ENCODE measurements at regions not wholly inside any gene's neighbourhood (a gene's known extent, or its start where the extent isn't known, plus 50 kb on each side); places are given as distances from the start of the nearest gene placed in this dataset.

DNA sequence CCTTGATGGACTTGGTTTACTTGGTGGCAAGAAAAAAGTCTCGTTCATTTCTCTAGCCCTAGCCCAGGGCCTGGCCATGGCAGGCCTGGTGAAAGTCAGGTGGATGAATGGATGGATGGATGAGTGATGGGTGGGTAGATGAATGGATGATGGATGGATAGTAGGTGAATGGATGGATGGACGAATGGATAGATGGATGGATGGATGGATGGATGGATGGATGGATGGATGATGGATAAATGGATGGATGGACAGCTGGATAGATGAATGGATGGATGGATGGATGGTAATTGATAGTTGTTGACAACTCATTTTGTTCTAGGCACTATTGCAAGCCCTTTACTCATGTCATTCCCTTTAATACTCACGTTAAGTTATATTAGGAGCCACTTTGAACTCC is 86.1 kb upstream of the ANO1 start:
- Histone ChIP-seq H3K27ac (no peak overlapping the region), H3K27me3 (no peaks in the 10 kb centered on the region)
- intact Hi-C loops (cut with DNase I), result no loop called here

GRCh38 chr11:69992943-69993694 is 85.0 kb upstream of the ANO1 start:
- no peak overlapping the region for H3K27ac ChIP-seq
- H3K4me1 ChIP-seq (ENCODE audit: insufficient read depth), result no peaks in the 10 kb centered on the region
- intact Hi-C loops (cut with DNase I), result no loop called here
- H3K4me3 ChIP-seq, result no peak overlapping the region
- no peaks in the 10 kb centered on the region for H3K9me3 ChIP-seq
- DNase-seq, result no peak
- TF ChIP-seq POLR2A (IDR thresholded peaks at IDR 0.05) (no peak), EP300 (IDR thresholded peaks at IDR 0.05) (no peak)
- TF ChIP-seq, protein P1, sequence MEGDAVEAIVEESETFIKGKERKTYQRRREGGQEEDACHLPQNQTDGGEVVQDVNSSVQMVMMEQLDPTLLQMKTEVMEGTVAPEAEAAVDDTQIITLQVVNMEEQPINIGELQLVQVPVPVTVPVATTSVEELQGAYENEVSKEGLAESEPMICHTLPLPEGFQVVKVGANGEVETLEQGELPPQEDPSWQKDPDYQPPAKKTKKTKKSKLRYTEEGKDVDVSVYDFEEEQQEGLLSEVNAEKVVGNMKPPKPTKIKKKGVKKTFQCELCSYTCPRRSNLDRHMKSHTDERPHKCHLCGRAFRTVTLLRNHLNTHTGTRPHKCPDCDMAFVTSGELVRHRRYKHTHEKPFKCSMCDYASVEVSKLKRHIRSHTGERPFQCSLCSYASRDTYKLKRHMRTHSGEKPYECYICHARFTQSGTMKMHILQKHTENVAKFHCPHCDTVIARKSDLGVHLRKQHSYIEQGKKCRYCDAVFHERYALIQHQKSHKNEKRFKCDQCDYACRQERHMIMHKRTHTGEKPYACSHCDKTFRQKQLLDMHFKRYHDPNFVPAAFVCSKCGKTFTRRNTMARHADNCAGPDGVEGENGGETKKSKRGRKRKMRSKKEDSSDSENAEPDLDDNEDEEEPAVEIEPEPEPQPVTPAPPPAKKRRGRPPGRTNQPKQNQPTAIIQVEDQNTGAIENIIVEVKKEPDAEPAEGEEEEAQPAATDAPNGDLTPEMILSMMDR (IDR thresholded peaks at IDR 0.05), result no peak
- no peaks in the 10 kb centered on the region for H3K27me3 ChIP-seq
- H3K36me3 ChIP-seq, result no peaks in the 10 kb centered on the region
- 86 to 90% (median 88%) methylated on average over 6 of the region's 6 CpGs for WGBS, 3 donors

More for the DNA sequence above, 86.1 kb upstream of the ANO1 start:
- H3K36me3 ChIP-seq, result no peaks in the 10 kb centered on the region
- H3K4me3 ChIP-seq, result no peak overlapping the region
- WGBS, 3 donors, result 82 to 83% (median 83%) methylated on average over 3 of the region's 3 CpGs
- H3K9me3 ChIP-seq, result no peaks in the 10 kb centered on the region
- no peaks in the 10 kb centered on the region for H3K4me1 ChIP-seq (ENCODE audit: insufficient read depth)
- DNase-seq, result no peak
- no peak for TF ChIP-seq POLR2A (IDR thresholded peaks at IDR 0.05)
- no peak for TF ChIP-seq EP300 (IDR thresholded peaks at IDR 0.05)
- TF ChIP-seq, protein P1 (IDR thresholded peaks at IDR 0.05), result no peak

DNA sequence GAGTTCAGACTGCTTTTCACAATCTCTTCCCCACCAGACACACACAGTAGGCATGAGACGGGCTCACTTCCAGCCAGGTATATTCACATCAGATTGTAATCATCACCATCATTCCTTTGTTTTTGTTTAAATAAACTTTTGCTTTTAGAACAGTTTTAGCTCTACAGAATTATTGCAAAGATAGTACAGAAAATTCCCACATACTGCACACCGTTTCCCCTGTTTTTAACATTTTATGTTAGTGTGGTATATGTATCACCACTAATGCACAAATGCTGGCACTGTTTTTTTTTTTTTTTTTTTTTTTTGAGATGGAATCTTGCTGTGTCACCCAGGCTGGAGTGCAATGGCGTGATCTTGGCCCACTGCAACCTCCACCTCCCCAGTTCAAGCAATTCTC is 83.3 kb upstream of the ANO1 start:
- Histone ChIP-seq H3K4me1 (ENCODE audit: insufficient read depth) (no peaks in the 10 kb centered on the region), H3K27ac (no peak overlapping the region), H3K27me3 (no peaks in the 10 kb centered on the region), H3K36me3 (no peaks in the 10 kb centered on the region), H3K4me3 (no peak overlapping the region), H3K9me3 (no peaks in the 10 kb centered on the region)
- 74 to 91% (median 87%) methylated on average over 3 of the region's 3 CpGs for WGBS, 3 donors
- no peak for DNase-seq
- no peak for TF ChIP-seq POLR2A (IDR thresholded peaks at IDR 0.05)
- no peak for TF ChIP-seq EP300 (IDR thresholded peaks at IDR 0.05)
- TF ChIP-seq, protein P1 (IDR thresholded peaks at IDR 0.05), result no peak
- intact Hi-C loops (cut with DNase I), result no loop called here

DNA sequence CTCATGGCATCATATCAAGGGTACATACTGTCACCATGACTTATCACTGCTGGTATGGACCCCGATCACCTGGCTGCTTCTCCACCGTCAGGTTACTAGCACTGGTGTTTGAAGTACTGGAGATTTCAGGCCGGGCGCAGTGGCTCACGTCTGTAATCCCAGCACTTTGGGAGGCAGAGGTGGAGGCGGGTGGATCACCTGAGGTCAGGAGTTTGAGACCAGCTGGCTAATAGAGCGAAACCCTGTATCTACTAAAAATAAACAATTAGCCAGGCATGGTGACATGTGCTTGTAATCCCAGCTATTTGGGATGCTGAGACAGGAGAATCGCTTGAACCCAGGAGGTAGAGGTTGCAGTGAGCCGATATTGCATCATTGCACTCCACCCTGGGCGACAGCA is 82.4 kb upstream of the ANO1 start:
- no peak for TF ChIP-seq EP300 (IDR thresholded peaks at IDR 0.05)
- TF ChIP-seq, protein P1 (IDR thresholded peaks at IDR 0.05), result no peak
- no peak overlapping the region for H3K27ac ChIP-seq
- no peaks in the 10 kb centered on the region for H3K9me3 ChIP-seq
- no peaks in the 10 kb centered on the region for H3K27me3 ChIP-seq
- no peak overlapping the region for H3K4me3 ChIP-seq
- H3K36me3 ChIP-seq, result no peaks in the 10 kb centered on the region
- no peak for DNase-seq
- WGBS, 3 donors, result 82 to 88% (median 83%) methylated on average over 10 of the region's 10 CpGs
- no peaks in the 10 kb centered on the region for H3K4me1 ChIP-seq (ENCODE audit: insufficient read depth)
- intact Hi-C loops (cut with DNase I), result no loop called here

Data from ovary (tissue), 7 donors.